ENCODE measurements at regions not wholly inside any gene's neighbourhood (a gene's known extent, or its start where the extent isn't known, plus 50 kb on each side); places are given as distances from the start of the nearest gene placed in this dataset.

DNA sequence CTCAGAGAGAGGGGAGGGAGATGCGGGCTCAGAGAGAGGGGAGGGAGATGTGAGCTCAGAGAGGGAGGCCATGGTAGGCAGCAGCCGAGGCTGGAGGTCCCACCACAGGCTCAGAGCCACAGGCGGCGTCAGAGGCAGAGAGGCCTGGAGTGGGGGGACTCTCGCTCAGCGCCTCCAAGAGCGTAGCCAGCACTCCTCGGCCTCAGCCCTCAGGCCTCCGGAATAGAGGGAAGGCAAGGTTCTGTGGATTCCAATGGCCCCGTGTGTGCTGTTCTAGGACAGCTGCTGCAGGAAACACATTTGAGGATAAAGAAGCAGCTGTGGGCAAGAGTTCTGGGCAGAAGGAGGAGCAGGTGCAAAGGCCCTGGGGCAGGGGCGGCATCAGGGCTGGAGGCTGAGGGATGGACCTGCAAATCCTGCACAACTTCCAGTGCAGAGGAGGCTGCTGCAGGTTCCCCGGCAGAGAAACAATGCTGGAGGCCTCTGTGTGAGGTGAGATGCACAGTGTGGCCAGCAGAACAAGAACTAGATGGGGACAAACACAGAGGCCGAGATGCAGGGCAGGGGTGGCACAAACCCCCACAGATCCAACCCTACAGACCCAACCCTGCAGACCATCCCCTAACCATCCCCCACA, 59.1 kb upstream of the GALNT9 start:
- intact Hi-C loops (cut with DNase I): no loop called here
- ATAC-seq (no peak), DNase-seq (no peak)

DNA sequence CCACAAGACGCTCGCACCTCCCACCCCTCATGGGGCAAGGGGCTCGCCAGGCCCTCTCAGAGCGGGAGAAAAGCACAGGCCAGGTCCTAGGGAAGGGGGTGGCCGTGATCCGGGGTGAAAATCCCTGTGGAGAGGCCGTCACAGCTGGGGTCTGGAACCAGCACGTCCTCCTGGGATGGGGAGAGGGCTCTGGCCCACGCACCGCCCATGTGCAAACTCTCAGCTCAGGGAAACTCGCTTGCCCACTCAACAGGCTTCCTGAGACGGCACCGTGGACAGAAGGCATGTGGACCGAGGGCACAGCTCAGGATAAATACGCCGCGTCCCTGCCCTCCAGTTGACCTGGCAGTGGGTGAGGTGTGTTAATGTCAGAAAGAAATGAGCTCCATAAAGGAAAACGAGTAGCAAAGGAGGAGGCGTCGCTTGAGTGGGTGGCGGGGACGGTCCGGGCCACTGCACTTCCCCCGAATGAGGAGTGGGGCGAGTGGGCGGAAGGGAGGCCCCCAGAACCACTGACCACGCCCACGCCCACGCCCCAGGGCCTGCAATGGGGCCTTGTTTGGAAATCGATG, 57.6 kb upstream of the GALNT9 start:
- DNase-seq: no peak
- intact Hi-C loops (cut with DNase I): no loop called here
- no peak for ATAC-seq

DNA sequence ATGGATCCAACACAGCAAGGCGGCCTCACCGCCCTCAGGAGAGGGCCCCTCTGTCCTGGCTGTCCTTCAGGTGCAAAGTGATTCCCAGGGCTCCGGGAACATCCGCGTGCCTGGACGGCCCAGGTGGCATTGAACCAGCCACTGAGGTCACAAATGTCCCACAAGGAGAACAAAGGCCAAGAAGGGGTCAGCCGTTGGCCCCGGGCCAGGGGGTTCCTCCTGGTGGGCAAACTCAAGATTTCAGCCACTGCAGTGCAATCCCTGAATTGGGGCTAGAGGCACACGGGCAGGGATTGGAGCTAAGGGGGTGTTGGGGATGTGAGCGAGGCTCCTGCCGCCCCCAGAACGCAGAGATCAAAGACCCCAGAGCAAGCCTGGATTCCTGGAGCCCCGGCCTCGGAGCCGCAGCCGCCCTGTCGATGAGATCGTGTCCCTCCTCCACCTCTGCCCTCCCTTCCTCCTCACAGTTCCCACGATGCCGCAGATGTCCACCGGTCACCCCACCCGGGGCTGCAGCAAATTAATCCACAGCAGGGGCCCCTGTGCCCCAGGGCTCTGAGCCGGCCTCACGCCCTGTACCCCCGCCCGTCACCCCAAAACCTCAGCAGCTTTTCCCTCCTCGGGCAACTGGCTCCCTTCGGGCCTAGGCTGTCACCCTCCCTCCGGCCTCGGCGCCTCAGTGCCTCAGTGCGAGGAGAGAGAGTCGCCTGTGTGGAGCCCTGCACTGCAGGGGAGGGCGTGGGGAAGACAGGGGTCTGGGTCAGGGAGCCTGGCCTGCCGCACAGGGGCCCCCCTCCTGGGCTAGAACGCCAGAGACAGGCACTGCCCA, 56.7 kb upstream of the GALNT9 start:
- intact Hi-C loops (cut with DNase I): no loop called here
- ATAC-seq: no peak

DNA sequence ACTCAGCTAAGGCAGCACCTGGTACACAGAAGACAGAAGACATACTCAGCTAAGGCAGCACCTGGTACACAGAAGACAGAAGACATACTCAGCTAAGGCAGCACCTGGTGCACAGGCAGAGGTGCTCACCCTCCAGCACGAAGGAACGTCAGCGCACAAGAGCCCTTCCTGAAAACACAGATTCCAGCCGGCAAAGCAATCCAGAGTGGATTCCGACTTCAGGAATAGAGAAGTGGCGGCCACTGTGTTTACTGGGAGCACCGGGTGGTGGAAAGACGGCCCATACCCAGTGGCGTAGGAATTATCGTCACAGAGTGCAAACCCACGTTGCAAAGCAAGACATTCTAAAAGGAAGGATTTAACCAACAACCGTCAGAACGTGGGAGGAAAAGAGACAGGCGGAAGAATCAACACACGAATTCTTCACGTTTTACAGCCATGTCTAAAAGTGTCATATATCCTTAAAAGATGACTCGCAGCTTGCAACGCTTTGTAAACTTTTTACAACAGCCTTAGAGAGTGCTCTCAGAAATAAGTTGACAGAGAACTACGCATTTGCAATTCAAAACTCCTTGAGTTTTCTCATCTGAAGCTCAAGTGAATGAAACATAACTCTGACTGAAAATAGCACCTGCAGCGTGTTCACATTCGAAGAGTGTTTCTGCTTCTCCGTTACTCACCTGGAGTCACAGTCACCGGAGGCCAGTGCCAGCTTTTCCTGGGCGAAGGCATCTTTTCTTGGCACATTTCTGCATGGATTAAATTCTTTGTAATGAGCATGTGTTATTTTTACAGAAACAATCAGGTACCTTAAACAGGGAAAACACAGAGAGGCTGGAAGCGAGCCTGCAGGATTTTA, 55.8 kb upstream of the GALNT9 start:
- DNase-seq (peak; percentile 5), ATAC-seq (no peak)
- intact Hi-C loops (cut with DNase I): no loop called here

More for the DNA sequence above, 56.7 kb upstream of the GALNT9 start:
- no peak for DNase-seq

DNA sequence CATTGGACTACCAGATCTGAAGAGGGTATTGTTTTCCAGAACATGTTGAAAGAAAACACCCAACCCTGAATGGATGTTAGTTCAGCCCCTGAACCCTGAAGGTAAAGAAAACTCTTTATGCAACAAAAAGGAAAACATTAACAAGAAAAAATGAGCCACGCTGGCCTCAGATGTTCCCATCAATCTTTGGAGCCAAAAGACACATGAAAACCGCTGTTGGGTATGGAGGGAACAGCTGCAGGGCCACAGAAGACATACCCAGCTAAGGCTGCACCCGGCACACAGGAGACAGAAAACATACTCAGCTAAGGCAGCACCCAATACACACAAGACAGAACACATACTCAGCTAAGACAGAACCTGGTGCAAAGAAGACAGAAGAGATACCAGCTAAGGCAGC, 51.3 kb upstream of the GALNT9 start:
- DNase-seq: no peak
- intact Hi-C loops (cut with DNase I): no loop called here

DNA sequence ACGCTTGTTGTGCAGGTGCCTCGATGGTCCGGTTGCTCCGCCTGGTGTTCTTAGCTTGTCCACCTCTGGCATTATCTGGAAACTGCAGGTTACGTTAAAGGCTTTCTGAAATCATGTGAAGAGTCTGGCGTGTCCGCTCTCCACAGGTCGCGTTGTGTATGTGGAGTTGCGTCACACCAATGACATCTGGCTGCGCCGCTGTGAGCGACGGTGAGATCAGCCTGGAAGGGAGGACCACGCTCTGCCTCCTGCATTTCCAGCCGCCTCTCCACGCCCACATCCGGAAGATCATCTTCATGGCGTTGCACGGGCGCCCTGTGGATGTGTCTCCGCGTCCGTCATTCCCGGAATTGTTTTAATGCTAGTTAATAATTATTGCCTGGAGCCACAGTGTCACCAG, 50.6 kb upstream of the GALNT9 start:
- DNase-seq (no peak), ATAC-seq (no peak)
- intact Hi-C loops (cut with DNase I): no loop called here

More for the DNA sequence above, 51.3 kb upstream of the GALNT9 start:
- no peak for ATAC-seq

DNA sequence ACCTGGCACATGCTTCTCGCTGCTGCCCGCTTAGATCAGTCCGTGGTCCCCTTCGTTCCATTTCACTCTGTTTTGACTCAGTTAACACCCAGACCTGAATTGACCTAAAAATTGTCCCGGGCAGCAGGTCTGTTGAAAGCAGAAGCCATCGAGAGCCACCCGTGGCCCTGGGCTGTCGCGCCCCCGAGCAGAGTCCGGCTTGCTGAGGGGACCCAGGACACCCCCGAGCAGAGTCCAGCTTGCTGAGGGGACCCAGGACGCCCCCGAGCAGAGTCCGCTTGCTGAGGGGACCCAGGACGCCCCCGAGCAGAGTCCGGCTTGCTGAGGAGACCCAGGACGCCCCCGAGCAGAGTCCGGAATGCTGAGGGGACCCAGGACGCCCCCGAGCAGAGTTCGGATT, 50.2 kb upstream of the GALNT9 start:
- ATAC-seq (no peak), DNase-seq (no peak)
- intact Hi-C loops (cut with DNase I): no loop called here
